ENCODE measurements at regions not wholly inside any gene's neighbourhood (a gene's known extent, or its start where the extent isn't known, plus 50 kb on each side); places are given as distances from the start of the nearest gene placed in this dataset.

DNA sequence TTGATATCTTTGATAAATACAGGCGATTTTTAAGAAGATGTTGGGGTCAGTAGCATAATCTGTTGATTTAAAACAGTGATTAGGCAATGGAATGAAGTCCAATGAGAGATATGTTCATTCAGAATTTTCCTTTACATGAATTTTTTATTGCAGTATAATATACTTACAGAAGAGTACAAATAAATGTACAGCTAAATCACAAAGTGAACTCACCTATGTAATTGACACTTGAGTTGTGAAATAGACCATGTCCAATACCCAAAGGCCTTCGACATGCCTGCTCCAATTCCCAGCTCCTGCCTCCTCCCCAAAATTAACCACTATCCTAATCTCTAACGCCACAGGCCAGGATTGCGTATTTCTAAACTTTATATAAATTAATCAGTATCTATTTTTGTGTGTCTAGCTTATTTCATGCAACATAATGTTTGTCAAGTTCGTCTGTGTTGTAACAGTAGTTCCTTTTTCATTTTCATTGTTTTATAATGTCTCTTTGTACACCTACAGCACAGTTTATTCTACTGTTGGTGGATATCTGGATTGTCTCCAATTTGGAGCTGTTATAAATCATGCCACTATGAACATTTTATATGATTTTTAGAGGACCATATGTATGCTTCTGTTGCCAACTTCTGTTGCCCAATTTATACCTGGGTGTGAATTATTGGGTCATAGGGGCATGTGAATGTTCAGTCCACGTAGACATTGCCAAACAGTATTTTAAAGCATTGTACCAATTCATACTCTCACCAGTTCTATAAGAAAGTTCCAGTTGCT is 208.3 kb downstream of the TLE1 start:
- no peaks in the 10 kb centered on the region for H3K9me3 ChIP-seq (ENCODE audit: low read length)
- no peak overlapping the region for H3K4me3 ChIP-seq (ENCODE audit: low read depth in 1 of 2, low read length in 2 of 2)
- H3K9ac ChIP-seq (ENCODE audit: low read length): no peak overlapping the region
- H3K27ac ChIP-seq (ENCODE audit: low read depth, low read length): no peak overlapping the region
- no peaks in the 10 kb centered on the region for H3K27me3 ChIP-seq (ENCODE audit: control insufficient read depth in 1 of 2, insufficient read depth in 2 of 2, low read length in 2 of 2)
- H3K4me1 ChIP-seq (ENCODE audit: insufficient read depth, low read length): no peaks in the 10 kb centered on the region
- no peaks in the 10 kb centered on the region for H3K36me3 ChIP-seq (ENCODE audit: insufficient read depth, low read length)

GRCh38 chr9:81479573-81479972 is 209.8 kb downstream of the TLE1 start:
- no peaks in the 10 kb centered on the region for H3K27me3 ChIP-seq (ENCODE audit: control insufficient read depth in 1 of 2, insufficient read depth in 2 of 2, low read length in 2 of 2)
- H3K4me1 ChIP-seq (ENCODE audit: insufficient read depth, low read length): no peaks in the 10 kb centered on the region
- no peak overlapping the region for H3K27ac ChIP-seq (ENCODE audit: low read depth, low read length)
- H3K4me3 ChIP-seq (ENCODE audit: low read depth in 1 of 2, low read length in 2 of 2): no peak overlapping the region
- no peaks in the 10 kb centered on the region for H3K9me3 ChIP-seq (ENCODE audit: low read length)
- H3K36me3 ChIP-seq (ENCODE audit: insufficient read depth, low read length): no peaks in the 10 kb centered on the region
- no peak overlapping the region for H3K9ac ChIP-seq (ENCODE audit: low read length)

- H3K27me3 ChIP-seq (ENCODE audit: control insufficient read depth in 1 of 2, insufficient read depth in 2 of 2, low read length in 2 of 2): no peaks in the 10 kb centered on the region
- H3K4me1 ChIP-seq (ENCODE audit: insufficient read depth, low read length): no peaks in the 10 kb centered on the region
- no peak overlapping the region for H3K27ac ChIP-seq (ENCODE audit: low read depth, low read length)
- H3K9me3 ChIP-seq (ENCODE audit: low read length): no peaks in the 10 kb centered on the region
- no peak overlapping the region for H3K9ac ChIP-seq (ENCODE audit: low read length)
- H3K4me3 ChIP-seq (ENCODE audit: low read depth in 1 of 2, low read length in 2 of 2): no peak overlapping the region
- H3K36me3 ChIP-seq (ENCODE audit: insufficient read depth, low read length): no peaks in the 10 kb centered on the region
Measured at GRCh38 chr9:81477669-81478068, 211.7 kb downstream of the TLE1 start.

GRCh38 chr9:81476813-81477490 is 212.4 kb downstream of the TLE1 start:
- Histone ChIP-seq H3K27me3 (ENCODE audit: control insufficient read depth in 1 of 2, insufficient read depth in 2 of 2, low read length in 2 of 2) (no peaks in the 10 kb centered on the region), H3K9me3 (ENCODE audit: low read length) (no peaks in the 10 kb centered on the region), H3K4me1 (ENCODE audit: insufficient read depth, low read length) (no peaks in the 10 kb centered on the region), H3K4me3 (ENCODE audit: low read depth in 1 of 2, low read length in 2 of 2) (no peak overlapping the region), H3K27ac (ENCODE audit: low read depth, low read length) (no peak overlapping the region), H3K9ac (ENCODE audit: low read length) (no peak overlapping the region), H3K36me3 (ENCODE audit: insufficient read depth, low read length) (no peaks in the 10 kb centered on the region)

DNA sequence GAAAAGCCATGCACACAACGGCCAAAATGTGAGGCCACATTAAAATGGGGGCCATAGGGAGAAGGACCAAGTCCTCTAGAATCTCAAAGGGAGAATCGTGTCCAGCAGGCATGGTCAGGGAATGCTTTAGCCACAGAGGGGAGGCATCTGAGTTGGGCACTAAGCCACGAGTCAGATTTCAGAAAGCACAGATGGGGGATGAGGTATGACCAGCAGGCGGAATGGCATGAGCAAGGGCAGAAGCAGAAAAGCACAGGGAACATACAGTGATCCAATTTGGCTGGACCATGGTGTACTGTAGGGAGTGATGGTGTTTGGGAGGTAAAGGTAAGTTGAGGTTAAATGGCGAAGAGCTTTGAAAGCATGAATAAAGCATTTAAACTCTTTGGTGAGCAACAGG is 214.6 kb downstream of the TLE1 start:
- H3K36me3 ChIP-seq (ENCODE audit: insufficient read depth, low read length): no peaks in the 10 kb centered on the region
- H3K27ac ChIP-seq (ENCODE audit: low read depth, low read length): no peak overlapping the region
- H3K4me1 ChIP-seq (ENCODE audit: insufficient read depth, low read length): no peaks in the 10 kb centered on the region
- no peaks in the 10 kb centered on the region for H3K9me3 ChIP-seq (ENCODE audit: low read length)
- H3K27me3 ChIP-seq (ENCODE audit: control insufficient read depth in 1 of 2, insufficient read depth in 2 of 2, low read length in 2 of 2): no peaks in the 10 kb centered on the region
- H3K9ac ChIP-seq (ENCODE audit: low read length): no peak overlapping the region
- no peak overlapping the region for H3K4me3 ChIP-seq (ENCODE audit: low read depth in 1 of 2, low read length in 2 of 2)

DNA sequence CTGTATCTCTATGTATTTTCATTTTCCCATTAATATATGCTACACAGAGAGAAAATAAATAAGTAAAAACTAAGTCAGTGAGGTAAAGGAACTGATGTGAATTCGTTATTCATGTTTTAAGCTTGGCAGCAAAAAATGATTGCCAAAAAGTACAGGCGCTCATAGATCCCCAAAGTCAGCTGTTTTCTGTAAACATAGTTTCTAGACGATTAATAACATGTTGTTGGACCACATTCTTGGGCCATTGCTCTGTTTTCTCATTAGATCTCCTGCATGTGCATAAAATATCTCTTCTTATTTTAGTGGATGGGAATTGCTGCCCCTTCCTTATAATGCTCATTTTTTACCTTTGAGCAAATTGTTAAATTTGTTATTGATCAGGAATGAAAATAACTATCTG is 215.2 kb downstream of the TLE1 start:
- H3K27me3 ChIP-seq (ENCODE audit: control insufficient read depth in 1 of 2, insufficient read depth in 2 of 2, low read length in 2 of 2): no peaks in the 10 kb centered on the region
- H3K9ac ChIP-seq (ENCODE audit: low read length): no peak overlapping the region
- no peak overlapping the region for H3K27ac ChIP-seq (ENCODE audit: low read depth, low read length)
- H3K4me3 ChIP-seq (ENCODE audit: low read depth in 1 of 2, low read length in 2 of 2): no peak overlapping the region
- no peaks in the 10 kb centered on the region for H3K36me3 ChIP-seq (ENCODE audit: insufficient read depth, low read length)
- no peaks in the 10 kb centered on the region for H3K4me1 ChIP-seq (ENCODE audit: insufficient read depth, low read length)
- H3K9me3 ChIP-seq (ENCODE audit: low read length): no peaks in the 10 kb centered on the region

- Histone ChIP-seq H3K27ac (ENCODE audit: low read depth, low read length) (no peak overlapping the region), H3K4me3 (ENCODE audit: low read depth in 1 of 2, low read length in 2 of 2) (no peak overlapping the region), H3K4me1 (ENCODE audit: insufficient read depth, low read length) (no peaks in the 10 kb centered on the region), H3K36me3 (ENCODE audit: insufficient read depth, low read length) (no peaks in the 10 kb centered on the region), H3K9ac (ENCODE audit: low read length) (no peak overlapping the region), H3K27me3 (ENCODE audit: control insufficient read depth in 1 of 2, insufficient read depth in 2 of 2, low read length in 2 of 2) (no peaks in the 10 kb centered on the region), H3K9me3 (ENCODE audit: low read length) (no peaks in the 10 kb centered on the region)
Measured at GRCh38 chr9:81473708-81474107, 215.6 kb downstream of the TLE1 start.

DNA sequence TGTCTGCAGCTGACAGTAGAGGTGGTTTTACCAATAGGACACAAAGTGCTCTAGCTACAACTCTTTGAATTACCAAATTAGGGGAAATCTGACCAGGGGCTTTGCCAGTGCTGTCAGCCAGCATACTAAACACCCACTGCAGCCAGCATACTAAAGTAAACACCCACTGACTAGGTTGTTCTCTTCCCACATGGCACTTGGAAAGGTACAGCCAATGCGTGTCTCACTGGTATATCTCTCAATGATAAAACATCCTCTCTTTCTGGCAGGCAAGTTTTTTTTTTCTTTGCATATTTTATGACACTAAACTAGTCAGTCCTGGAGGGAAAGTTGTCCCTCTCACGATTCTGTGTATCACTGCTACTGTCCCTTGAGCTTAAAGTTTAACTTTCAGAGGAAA is 216.1 kb downstream of the TLE1 start:
- no peaks in the 10 kb centered on the region for H3K9me3 ChIP-seq (ENCODE audit: low read length)
- no peaks in the 10 kb centered on the region for H3K4me1 ChIP-seq (ENCODE audit: insufficient read depth, low read length)
- no peak overlapping the region for H3K4me3 ChIP-seq (ENCODE audit: low read depth in 1 of 2, low read length in 2 of 2)
- H3K27ac ChIP-seq (ENCODE audit: low read depth, low read length): no peak overlapping the region
- H3K9ac ChIP-seq (ENCODE audit: low read length): no peak overlapping the region
- H3K27me3 ChIP-seq (ENCODE audit: control insufficient read depth in 1 of 2, insufficient read depth in 2 of 2, low read length in 2 of 2): no peaks in the 10 kb centered on the region
- no peaks in the 10 kb centered on the region for H3K36me3 ChIP-seq (ENCODE audit: insufficient read depth, low read length)

DNA sequence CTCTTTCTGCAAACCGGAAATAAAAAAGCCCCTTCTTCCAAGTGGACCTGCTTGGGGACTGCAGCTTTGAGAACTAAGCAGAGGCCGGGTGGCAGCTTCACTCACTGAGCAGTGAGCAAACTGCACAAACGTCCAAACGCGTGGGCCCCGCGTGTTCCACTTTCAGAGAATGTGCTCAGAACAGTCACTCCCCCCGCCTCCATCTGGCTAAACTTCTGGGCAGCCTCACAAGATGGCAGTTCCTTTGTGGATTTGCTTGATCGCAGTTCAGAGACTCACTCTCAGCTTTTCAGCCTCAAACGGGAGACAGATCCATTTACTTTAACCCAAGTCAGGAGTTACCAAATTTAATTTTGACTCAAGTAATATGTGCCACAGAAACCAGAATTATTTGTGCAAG is 216.6 kb downstream of the TLE1 start:
- H3K9ac ChIP-seq (ENCODE audit: low read length): no peak overlapping the region
- no peaks in the 10 kb centered on the region for H3K27me3 ChIP-seq (ENCODE audit: control insufficient read depth in 1 of 2, insufficient read depth in 2 of 2, low read length in 2 of 2)
- H3K36me3 ChIP-seq (ENCODE audit: insufficient read depth, low read length): no peaks in the 10 kb centered on the region
- no peak overlapping the region for H3K4me3 ChIP-seq (ENCODE audit: low read depth in 1 of 2, low read length in 2 of 2)
- no peaks in the 10 kb centered on the region for H3K9me3 ChIP-seq (ENCODE audit: low read length)
- no peak overlapping the region for H3K27ac ChIP-seq (ENCODE audit: low read depth, low read length)
- H3K4me1 ChIP-seq (ENCODE audit: insufficient read depth, low read length): no peaks in the 10 kb centered on the region

- H3K27me3 ChIP-seq (ENCODE audit: control insufficient read depth in 1 of 2, insufficient read depth in 2 of 2, low read length in 2 of 2): no peaks in the 10 kb centered on the region
- no peaks in the 10 kb centered on the region for H3K36me3 ChIP-seq (ENCODE audit: insufficient read depth, low read length)
- no peak overlapping the region for H3K9ac ChIP-seq (ENCODE audit: low read length)
- peaks cover under 1% of the 10 kb centered on the region for H3K4me1 ChIP-seq (ENCODE audit: insufficient read depth, low read length)
- no peaks in the 10 kb centered on the region for H3K9me3 ChIP-seq (ENCODE audit: low read length)
- no peak overlapping the region for H3K4me3 ChIP-seq (ENCODE audit: low read depth in 1 of 2, low read length in 2 of 2)
- H3K27ac ChIP-seq (ENCODE audit: low read depth, low read length): no peak overlapping the region
Measured at GRCh38 chr9:81470864-81471263, 218.5 kb downstream of the TLE1 start.

- Histone ChIP-seq H3K4me3 (ENCODE audit: low read depth in 1 of 2, low read length in 2 of 2) (no peak overlapping the region), H3K9me3 (ENCODE audit: low read length) (no peaks in the 10 kb centered on the region), H3K27me3 (ENCODE audit: control insufficient read depth in 1 of 2, insufficient read depth in 2 of 2, low read length in 2 of 2) (no peaks in the 10 kb centered on the region), H3K27ac (ENCODE audit: low read depth, low read length) (no peak overlapping the region), H3K4me1 (ENCODE audit: insufficient read depth, low read length) (peaks cover 7% of the 10 kb centered on the region), H3K36me3 (ENCODE audit: insufficient read depth, low read length) (no peaks in the 10 kb centered on the region), H3K9ac (ENCODE audit: low read length) (no peak overlapping the region)
Measured at GRCh38 chr9:81468084-81468595, 221.2 kb downstream of the TLE1 start.

- H3K9ac ChIP-seq (ENCODE audit: low read length): no peak overlapping the region
- no peaks in the 10 kb centered on the region for H3K9me3 ChIP-seq (ENCODE audit: low read length)
- no peaks in the 10 kb centered on the region for H3K27me3 ChIP-seq (ENCODE audit: control insufficient read depth in 1 of 2, insufficient read depth in 2 of 2, low read length in 2 of 2)
- H3K27ac ChIP-seq (ENCODE audit: low read depth, low read length): no peak overlapping the region
- H3K4me1 ChIP-seq (ENCODE audit: insufficient read depth, low read length): peaks cover 7% of the 10 kb centered on the region
- no peak overlapping the region for H3K4me3 ChIP-seq (ENCODE audit: low read depth in 1 of 2, low read length in 2 of 2)
- H3K36me3 ChIP-seq (ENCODE audit: insufficient read depth, low read length): no peaks in the 10 kb centered on the region
Measured at GRCh38 chr9:81466981-81467380, 222.4 kb downstream of the TLE1 start.

Data from muscle layer of colon (tissue), 2 donors.